GM12874 (cell line): ENCODE measurements at regions not wholly inside any gene's neighbourhood (a gene's known extent, or its start where the extent isn't known, plus 50 kb on each side); places are given as distances from the start of the nearest gene placed in this dataset.

Experiments
- CTCF ChIP-seq: IDR thresholded peaks from 2 replicates; pipeline ENCODE4 v1.5.1; 2011; ENCODE audit warnings: low read depth, mild to moderate bottlenecking, control low read depth, low read length, moderate library complexity; ENCODE audit not compliant: insufficient read depth

- TF ChIP-seq CTCF: no peak
These were observed 92.8 kb downstream of the RBFOX3 start for GRCh38 chr17:79517827-79518584.

- no peak for TF ChIP-seq CTCF
These were observed 94.9 kb downstream of the RBFOX3 start for GRCh38 chr17:79515646-79516571.

- TF ChIP-seq CTCF: no peak
These were observed 95.7 kb downstream of the RBFOX3 start for GRCh38 chr17:79515110-79515509.

GRCh38 chr17:79513820-79514535 is 96.9 kb downstream of the RBFOX3 start:
- TF ChIP-seq CTCF: no peak

- TF ChIP-seq CTCF: no peak
These were observed 97.6 kb downstream of the RBFOX3 start for GRCh38 chr17:79513206-79513605.

GRCh38 chr17:79511471-79511870 is 99.4 kb downstream of the RBFOX3 start:
- TF ChIP-seq CTCF: no peak

- no peak for TF ChIP-seq CTCF
These were observed 100.8 kb downstream of the RBFOX3 start for GRCh38 chr17:79510071-79510470.
